Prostate gland (tissue), 2 donors: ENCODE measurements at regions not wholly inside any gene's neighbourhood (a gene's known extent, or its start where the extent isn't known, plus 50 kb on each side); places are given as distances from the start of the nearest gene placed in this dataset.

Experiments
- CTCF ChIP-seq, 4 experiments: fragments of 200-600 bp in 2 of 4; fragments of 450-650 bp in 2 of 4; sonication (generic) in 2 of 4; IDR thresholded peaks; 1 replicate in 3 of 4; 2 replicates in 1 of 4; pipeline ENCODE4 v1.5.1; 2016 to 2019; ENCODE audit warnings: antibody characterized with exemption in 4 of 4, mild to moderate bottlenecking in 2 of 4, moderate library complexity in 2 of 4
- POLR2AphosphoS5 ChIP-seq: sonication (generic); formaldehyde crosslinking; IDR thresholded peaks from one replicate; pipeline ENCODE4 v1.6.1; 2017; ENCODE audit warnings: antibody characterized with exemption

- TF ChIP-seq CTCF (IDR thresholded peaks at IDR 0.05), result no peak
- TF ChIP-seq POLR2AphosphoS5, result no peak
Observed at GRCh38 chr4:187184508-187184907, 460.9 kb upstream of the FAT1 start.
